GM19463 (cell line): ENCODE measurements at regions not wholly inside any gene's neighbourhood (a gene's known extent, or its start where the extent isn't known, plus 50 kb on each side); places are given as distances from the start of the nearest gene placed in this dataset.
"Not testable (repeated sequence)": the region's sequence is repeated elsewhere in the genome, so short reads cannot be mapped to it uniquely, and the experiment has no call there.

Experiments
- ATAC-seq: cut with Tn5 transposase; IDR thresholded peaks from one replicate; pipeline ENCODE4 v1.9.1; 2021; ENCODE audit warnings: mild to moderate bottlenecking, moderate library complexity; ENCODE audit not compliant: unreplicated experiment

GRCh38 chr3:13197795-13198194 lies 124.6 kb upstream of the IQSEC1 start:
- ATAC-seq = no peak

GRCh38 chr3:13197281-13197680 lies 124.1 kb upstream of the IQSEC1 start:
- no peak for ATAC-seq

GRCh38 chr3:13195374-13195773 lies 122.1 kb upstream of the IQSEC1 start:
- ATAC-seq = no peak

GRCh38 chr3:13194285-13195209 lies 121.3 kb upstream of the IQSEC1 start:
- no peak for ATAC-seq

- no peak for ATAC-seq
Observed at GRCh38 chr3:13193320-13194284, 120.4 kb upstream of the IQSEC1 start.

DNA sequence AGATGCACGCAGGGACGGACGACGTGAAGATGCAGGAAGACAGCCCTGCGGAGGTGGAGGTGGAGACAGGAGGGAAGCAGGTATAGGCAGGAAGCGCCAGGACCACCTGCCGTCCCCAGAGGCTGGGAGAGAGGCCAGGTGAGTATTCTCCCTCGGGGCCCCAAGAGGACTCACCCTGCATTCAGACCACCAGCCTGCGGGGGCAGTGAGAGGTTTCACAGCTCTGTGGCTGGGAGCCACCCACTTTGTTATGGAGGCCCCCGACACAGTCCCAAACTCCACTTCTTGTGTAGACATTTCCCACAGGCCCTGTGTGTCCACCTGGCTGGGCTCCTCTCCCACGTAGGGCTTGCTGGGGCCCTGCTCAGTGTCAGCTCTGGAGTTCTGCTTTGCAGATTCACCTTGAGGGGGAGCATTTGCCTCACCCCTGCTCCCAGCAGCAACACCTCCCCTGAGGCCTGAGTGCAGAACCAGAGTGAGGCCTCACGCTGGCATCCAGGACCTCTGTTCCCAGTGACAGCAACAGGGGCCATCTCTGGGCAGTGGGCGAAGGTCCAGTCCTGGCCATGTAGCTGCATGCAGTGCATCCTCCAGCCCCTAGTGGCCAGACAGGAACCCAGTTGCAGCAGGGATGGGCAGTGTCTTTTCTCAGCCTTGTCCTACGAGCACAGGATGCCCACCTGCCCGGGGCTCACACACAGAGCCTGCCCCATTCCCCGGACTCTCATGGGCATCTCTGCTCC lies 119.4 kb upstream of the IQSEC1 start:
- no peak for ATAC-seq

DNA sequence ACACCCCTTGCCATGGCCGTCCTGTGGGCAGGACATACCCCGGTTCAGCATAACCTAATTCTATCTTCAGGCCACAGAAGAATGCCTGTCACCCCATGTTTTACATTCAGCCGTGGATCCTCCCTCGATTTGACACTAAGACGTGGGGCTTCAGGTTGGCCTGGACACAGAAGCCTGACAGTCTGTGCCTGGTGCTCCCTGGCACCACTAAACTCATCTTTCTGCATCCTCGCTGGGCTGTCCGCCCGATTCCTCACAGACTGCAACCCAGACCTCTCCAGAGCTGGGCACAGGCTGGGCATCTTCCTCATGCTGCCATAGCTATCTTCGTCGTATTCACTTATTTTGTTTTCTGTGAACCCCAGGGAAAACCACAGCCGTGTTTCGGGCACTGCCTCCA lies 117.8 kb upstream of the IQSEC1 start:
- ATAC-seq = no peak

DNA sequence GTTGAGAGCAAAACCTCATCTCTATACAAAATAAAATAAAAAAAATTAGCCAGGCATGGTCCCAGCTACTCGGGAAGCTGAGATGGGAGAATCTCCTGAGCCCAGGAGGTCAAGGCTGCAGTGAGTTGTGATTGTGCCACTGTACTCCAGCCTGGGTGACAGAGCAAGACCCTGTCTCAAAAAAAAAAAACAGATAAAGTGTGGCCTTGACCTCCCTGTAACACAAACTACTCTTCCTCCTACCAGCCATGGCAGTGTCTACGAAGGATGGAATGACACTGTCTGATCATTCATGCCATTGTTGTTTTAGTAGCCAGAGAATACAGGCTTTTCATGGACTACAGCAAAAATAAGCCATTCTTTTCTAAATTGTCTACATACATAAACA lies 117.1 kb upstream of the IQSEC1 start:
- no peak for ATAC-seq

DNA sequence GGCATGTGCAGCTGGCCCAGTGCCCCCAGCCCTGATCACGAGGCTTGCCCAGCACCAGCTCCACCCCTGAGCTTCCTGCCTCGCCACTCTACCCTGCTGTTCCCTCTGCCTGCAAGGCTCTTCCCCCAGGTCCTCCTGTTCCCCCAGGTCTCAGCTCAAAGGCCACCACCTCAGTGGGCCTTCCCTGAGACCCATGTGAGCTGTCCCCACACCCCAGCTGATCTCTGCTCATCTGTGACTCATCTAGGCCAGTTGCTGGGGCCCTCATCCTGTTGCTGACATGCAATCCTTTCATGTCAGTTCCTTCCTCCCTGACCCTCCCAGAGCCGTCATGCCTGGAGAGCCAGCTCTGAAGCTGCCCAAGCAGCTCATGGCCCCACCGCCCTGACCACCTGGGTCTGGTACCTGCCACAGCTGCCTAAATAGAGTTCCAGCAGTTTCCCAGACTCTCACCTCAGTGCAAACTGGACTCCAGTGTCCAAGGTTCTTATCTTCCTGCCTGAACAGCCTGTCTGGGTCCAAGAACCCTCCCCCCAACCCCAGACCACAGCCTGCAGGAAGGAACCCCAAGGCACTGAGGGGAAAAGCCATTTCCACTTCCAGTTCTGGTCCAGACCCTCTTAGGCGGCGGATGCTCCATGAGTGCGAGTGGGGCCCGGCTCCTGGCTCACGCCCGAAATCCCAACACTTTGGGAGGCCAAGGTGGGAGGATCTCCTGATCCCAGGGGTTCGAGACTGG lies 116.6 kb upstream of the IQSEC1 start:
- ATAC-seq = no peak

DNA sequence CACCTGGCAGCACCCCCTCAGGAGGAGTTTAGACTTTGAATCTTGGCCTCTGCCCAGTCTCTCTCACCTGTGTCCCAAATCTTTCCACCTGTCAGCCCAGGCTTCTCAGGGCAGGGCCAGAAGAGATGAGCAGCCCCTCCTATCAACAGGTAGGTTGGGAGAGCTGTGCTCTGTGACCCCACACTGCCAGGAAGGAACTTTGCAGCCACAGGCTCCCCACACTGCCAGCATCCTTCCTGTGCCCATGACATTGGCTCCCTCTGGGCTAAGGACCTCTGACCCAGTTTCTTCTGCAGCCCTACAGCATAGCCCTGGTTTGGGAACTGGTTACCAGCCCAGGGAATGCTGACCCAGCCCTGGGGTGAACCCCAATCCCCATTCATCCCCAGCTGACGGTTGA lies 115.7 kb upstream of the IQSEC1 start:
- no peak for ATAC-seq

GRCh38 chr3:13188181-13188779 lies 115.1 kb upstream of the IQSEC1 start:
- no peak for ATAC-seq

- no peak for ATAC-seq
Observed at GRCh38 chr3:13187593-13187992, 114.4 kb upstream of the IQSEC1 start.

DNA sequence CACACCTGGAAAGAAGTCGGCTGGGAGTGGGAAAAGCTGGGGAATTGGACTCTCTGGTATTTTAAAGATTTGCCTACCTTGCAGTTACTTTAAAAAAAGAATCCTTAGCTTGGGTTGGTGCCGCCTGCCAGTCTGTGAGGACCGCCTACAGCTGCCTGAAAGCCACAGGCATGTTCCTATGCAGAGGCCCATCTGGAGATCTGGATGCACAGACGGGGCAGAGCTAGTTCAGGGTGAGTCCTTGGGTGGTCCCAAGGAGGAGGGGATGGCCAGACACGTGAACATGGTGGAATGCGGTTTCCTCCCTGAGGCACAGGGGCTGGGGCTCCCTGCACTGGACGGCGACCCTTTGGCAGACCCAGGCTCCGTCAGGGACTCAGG lies 113.2 kb upstream of the IQSEC1 start:
- ATAC-seq = no peak

GRCh38 chr3:13185737-13186434 lies 112.7 kb upstream of the IQSEC1 start:
- ATAC-seq = no peak

DNA sequence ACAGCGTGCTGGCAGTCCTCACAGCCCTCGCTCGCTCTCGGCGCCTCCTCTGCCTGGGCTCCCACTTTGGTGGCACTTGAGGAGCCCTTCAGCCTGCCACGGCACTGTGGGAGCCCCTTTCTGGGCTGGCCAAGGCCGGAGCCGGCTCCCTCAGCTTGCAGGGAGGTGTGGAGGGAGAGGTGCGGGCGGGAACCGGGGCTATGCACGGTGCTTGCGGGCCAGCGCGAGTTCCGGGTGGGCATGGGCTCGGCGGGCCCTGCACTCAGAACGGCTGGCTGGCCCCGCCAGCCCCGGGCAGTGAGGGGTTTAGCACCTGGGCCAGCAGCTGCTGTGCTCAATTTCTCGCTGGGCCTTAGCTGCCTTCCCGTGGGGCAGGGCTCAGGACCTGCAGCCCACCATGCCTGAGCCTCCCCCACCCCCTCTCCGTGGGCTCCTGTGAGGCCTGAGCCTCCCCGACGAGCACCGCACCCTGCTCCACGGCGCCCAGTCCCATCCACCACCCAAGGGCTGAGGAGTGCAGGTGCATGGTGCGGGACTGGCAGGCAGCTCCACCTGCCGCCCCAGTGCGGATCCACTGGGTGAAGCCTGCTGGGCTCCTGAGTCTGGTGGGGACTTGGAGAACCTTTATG lies 106.5 kb upstream of the IQSEC1 start:
- ATAC-seq = not testable (repeated sequence)

DNA sequence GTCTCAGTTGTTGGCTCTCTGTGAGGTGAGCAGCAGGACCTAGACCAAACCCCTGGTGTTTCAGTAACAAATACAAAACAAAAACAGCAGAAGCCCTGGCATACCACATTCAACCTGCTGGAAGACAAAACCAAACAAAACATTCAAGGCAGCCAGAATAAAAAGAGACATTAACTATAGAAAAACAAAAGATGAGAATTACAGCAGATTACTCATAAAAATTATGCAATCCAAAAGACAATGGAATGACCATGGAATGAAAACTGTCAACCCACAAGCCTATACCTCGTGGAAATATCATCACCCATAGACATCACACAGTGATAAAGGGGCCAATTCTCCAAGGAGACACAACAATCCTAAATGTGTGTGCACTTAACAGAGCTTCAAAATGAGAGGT lies 106.0 kb upstream of the IQSEC1 start:
- no peak for ATAC-seq

- no peak for ATAC-seq
Observed at GRCh38 chr3:13178107-13178506, 104.9 kb upstream of the IQSEC1 start.

DNA sequence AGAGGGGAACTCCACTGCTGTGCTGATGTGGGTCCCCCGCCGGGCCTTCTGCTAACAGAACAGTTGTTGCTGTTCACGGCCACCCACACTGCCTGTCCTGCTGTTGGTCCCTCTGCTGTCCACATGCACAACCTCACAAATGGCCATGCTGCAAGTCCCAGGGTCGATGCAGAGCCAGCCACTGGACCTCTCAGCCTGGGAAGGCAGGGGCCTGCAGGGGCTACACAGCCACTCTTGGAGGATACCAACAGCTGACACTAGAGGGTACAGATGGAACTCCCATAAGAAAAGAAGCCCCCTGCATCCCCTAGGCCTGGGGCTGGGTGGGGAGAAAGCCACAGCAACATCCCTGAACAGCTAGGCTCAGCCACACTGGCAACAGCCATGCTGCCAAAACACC lies 104.4 kb upstream of the IQSEC1 start:
- ATAC-seq = no peak

GRCh38 chr3:13177236-13177635 lies 104.0 kb upstream of the IQSEC1 start:
- ATAC-seq = no peak
